NCI-H146 treated with DMSO at 0.1 percent for 48 hours (cell line): ENCODE measurements at regions not wholly inside any gene's neighbourhood (a gene's known extent, or its start where the extent isn't known, plus 50 kb on each side); places are given as distances from the start of the nearest gene placed in this dataset.

Experiments
- DNase-seq: peaks from one replicate; lab custom pipeline; 2025; ENCODE audit not compliant: unreplicated experiment; lab: John Stamatoyannopoulos, UW

DNA sequence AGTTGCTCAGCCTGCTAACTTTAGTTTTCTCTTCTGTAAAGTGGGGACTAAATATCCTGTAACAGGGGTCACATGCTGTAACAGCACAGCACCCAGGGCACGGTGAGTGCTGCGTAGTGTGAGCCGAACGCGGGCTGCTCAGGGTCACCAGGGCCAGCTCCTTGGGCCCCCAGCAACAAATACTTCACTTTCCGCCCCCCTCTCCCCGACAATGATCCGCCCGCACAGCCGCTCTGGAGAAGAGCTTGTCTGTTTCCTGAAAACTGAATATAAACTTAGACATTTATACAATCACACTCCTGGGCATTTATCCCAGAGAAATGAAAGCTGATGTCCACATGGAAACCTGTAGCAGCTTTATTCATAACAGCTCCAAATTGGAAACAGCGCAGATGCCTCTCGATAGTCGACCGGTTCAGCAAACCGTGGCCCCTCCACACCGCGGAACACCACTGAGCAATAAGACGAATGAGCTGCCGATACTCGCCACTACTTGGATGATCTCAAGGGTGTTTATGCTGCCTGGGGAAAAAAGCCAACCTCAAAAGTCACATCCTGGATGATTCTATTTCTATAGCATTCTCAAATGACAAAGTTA lies 267.2 kb downstream of the PARN start:
- DNase-seq = no peak

- no peak for DNase-seq
These were observed 269.6 kb downstream of the PARN start for GRCh38 chr16:14360326-14361037.

- DNase-seq = no peak
These were observed 271.3 kb downstream of the PARN start for GRCh38 chr16:14358697-14359305.

DNA sequence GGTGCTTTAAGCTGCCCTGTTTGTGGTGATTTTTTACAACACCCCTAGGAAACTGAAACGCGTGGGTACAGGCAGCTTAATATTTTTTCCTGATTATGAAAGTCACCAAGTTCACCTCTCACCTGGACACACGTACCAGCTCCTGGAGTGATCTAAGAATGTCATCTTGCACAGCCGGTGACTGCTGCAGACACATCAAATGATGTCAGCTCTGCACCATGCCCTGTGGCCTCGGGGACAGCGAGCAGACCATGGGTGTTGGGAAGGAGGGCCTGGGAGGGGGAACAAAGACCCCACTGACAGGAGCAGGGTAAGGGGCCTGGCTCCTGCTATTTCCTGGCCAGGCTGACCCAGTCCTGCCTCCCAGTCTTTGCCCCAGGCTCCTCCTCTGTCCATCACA lies 272.7 kb downstream of the PARN start:
- no peak for DNase-seq

GRCh38 chr16:14356064-14356463 lies 274.0 kb downstream of the PARN start:
- DNase-seq = peak; percentile 20

DNA sequence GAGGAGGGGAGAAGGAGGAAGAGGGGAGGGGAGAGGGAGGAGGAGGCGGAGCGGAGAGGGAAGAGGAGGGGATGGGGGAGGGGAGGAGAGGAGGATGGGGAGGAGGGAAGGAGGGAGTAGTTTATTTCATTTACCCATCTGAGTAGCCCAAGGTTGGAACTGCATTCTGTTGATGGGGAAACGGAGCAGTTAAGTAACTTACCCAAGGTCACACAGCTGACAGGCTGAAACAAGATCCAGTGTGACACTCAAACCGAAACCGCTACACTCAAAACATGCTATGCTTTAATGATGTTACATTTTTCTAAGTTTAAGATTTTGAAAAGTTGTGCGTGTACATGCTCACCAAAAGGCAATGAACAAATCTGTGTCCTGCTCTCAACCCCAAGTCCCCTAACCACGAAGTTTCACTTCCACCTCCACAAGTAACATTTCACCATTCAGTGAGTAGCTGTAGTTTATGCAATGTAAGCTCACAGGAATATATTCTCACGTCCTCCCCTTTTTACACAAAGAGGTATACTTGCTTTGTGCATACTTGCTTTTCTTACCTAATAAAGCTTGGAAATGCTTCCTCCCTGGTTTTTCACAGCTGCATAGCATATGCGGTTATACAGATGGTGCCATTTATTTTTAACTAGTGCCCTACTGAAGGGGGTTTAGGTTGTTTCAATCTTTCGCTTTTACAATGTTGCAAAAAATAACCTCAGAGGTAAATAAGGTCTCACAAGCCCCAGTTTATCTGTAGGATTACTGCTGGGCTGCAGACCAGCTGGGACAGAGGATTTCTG lies 275.3 kb downstream of the PARN start:
- DNase-seq = no peak

DNA sequence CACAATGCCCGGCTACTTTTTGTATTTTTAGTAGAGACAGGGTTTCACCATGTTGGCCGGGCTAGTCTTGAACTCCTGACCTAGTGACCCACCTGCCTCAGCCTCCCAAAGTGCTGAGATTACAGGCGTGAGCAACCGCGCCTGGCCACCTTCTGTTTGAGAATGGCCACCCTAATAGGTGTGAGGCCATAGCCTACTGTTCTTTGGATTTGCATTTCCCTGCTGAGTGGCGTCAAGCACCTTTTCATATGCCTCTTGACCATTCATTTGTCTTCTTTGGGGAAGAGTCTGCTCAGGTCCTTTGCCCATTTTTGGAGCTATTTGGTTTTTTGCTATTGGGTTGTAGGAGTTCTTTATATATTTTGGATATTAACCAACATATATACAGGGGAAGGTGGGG lies 276.7 kb downstream of the PARN start:
- no peak for DNase-seq

GRCh38 chr16:14351647-14352046 lies 278.4 kb downstream of the PARN start:
- no peak for DNase-seq

GRCh38 chr16:14350626-14351025 lies 279.4 kb downstream of the PARN start:
- no peak for DNase-seq

GRCh38 chr16:14350081-14350480 lies 279.0 kb downstream of the MRTFB start:
- no peak for DNase-seq

DNA sequence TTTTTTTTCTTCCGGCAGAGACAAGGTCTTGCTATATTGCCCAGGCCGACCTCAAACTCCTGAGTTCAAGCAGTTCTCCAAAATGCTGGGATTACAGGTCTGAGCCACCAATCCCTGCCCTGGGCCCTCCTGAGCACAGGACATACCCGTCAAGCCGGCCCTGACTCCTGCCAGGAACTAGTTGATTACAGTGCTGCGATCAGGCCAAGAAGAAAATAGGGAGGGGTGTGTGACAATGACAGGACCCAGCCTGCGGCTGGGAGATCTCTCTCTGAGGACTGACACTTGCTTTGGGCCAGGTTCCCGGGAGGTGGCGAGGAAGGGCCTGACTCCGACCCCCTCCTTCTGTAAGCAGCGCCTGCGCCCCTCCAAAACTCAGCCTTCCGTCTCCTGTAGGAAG lies 276.6 kb downstream of the MRTFB start:
- no peak for DNase-seq

DNA sequence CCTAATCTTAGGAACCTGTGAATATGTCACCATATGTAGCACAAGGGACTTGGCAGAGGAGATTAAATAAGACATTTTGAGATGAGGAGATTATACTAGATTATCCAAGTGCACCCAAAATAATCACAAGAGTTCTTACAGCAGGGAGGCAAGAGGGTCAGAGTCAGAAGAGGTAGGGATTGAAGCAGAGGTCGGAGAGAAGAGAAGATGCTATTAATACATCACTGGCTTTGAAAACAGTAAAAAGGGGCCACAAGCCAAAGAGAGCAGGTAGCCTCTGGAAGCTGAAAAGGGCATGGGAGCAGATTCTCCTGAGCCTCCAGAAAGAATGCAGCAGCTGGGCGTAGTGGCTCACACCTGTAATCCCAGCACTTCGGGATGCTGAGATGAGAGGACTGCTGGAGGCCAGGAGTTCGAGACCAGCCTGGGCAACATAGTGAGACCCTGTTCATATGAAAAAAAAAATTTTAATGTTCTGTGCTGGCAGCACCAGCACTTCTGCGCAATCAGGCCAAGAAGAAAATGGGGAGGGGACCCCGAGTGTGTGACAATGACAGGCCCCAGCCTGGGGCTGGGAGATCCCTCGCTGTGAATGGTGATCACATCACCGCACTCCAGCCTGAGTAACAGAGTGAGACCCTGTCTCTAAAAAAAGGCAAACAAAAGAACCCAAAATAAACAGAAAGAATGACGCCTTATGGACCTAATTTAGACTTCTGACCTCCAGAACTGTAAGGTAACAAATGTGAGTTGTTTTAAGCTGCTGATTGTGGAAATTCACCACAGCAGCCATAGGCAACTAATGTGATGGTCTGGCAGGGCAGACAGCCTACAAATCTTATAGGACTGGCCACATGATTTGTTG lies 275.4 kb downstream of the MRTFB start:
- no peak for DNase-seq

DNA sequence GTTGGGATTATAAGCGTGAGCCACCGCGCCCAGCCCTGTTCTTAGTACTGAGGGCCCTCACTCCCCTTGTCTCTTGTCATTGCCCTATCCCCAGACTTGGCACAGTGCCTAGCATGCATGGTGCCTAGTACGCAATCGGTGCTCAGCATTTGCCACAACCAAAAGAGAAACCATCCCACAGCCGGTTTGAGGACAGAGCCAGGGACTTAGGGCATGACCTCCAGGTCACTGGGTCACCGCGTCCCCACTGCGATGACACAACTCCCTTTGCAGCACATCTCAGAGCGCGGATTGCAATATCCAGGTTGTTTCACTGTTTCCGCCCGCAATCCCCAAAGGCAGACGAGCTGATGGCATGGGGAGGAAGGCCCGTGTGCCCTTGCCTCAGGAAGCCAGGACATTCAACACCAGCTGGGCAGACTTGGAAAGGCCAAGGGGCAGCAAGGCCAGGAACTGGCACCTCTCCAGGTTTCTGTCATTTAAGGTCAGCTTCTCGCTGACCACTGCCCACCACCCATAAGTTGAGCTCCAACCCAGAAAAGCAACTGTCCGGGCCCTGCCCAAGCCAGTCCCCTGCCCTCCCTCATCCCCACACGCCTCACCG lies 274.5 kb downstream of the MRTFB start:
- no peak for DNase-seq

DNA sequence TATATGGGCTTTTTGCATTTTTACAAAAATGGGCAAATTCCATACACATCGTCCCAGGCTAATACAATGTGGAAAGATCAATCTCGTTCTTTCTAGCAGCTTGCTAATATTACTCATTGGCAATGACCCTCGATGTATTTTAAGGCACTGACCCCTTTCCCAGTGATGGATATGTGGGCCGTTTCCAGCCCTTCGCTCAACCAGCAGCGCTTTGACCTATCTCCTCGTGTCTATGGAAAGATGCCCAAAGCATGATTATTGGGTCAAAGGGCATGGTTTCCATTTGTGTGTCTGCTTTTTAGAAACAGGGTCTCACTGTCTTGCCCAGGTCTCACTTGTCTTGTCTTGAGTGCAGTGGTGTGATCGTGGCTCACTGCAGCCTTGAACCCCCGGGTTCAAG lies 273.8 kb downstream of the MRTFB start:
- DNase-seq = no peak

DNA sequence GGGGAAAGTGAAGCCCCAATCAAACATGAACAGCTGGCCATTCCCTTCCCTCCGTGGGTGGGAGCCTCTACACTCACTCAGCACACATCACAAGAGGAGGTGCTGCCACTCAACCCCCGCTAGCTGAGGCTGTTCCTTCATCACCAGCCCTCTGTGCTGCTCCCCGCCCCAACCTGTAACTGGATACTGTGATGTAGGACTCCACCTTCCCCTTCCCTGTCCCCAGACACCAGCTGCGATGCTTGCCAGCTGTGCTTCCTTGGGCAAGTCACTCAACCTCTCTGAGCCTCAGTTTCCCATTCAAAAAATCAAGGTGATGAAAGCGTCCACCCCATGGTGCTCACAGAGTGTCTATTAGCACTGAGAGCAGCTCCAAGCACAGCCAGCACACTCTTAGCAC lies 273.2 kb downstream of the MRTFB start:
- DNase-seq = no peak

DNA sequence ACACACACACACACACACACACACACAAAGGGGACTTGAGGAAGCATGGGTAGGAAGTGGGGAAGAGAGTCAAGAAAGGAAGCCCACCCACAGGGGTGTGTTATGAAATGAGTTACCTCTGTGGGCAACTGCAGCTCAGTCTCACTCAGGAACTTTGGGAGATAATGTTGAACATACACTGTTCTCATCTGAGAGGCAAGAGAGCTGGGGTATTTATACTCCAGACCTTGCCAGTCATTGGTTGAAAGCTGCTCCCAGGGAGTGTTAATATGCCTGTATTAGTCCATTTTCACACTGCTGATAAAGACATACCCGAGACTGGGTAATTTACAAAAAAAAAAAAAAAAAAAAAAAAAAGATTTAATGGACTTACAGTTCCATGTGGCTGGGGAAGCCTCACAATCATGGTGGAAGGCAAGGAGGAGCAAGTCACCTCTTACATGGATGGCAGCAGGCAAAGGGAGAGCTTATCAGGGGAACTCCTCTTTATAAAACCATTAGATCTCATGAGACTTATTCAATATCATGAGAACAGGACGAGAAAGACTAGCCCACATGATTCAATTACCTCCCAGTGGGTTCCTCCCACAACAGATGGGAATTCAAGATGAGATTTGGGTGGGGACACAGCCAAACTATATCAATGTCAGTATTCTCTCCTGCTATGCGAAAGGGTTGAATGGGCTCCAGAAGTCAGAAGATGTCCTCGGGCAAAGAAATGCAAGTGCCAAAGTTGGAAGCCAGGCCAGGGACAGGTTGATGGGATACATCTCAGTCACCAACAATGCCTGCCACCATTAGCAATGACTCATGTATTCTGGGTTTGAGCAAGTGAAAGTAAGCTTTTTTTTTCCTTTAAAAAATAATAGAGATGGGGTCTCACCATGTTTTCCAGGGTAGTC lies 270.5 kb downstream of the MRTFB start:
- no peak for DNase-seq

DNA sequence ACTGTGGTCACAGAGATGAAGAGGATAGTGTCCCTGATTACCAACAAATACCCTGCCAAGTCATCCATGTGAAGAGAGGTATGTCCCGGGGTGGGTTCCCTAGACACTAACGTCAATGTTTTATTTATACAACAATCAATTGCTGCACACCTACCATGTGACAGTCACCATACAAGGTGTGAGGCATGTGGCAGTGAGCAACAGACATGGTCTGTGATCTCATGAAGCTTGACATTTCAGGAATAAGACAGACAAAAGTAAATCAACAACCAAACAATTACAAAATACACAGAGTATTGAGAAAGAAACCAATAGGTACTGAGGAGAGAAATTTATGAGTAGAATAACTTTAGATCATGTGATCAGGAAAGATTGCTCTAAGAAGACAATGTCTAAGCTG lies 268.6 kb downstream of the MRTFB start:
- no peak for DNase-seq

GRCh38 chr16:14338969-14339368 lies 267.9 kb downstream of the MRTFB start:
- no peak for DNase-seq

- DNase-seq = no peak
These were observed 267.1 kb downstream of the MRTFB start for GRCh38 chr16:14338236-14338635.
